ENCODE measurements at regions not wholly inside any gene's neighbourhood (a gene's known extent, or its start where the extent isn't known, plus 50 kb on each side); places are given as distances from the start of the nearest gene placed in this dataset.
A peak's percentile ranks its signal among the peaks of the same experiment; 100 is the strongest.

GRCh38 chr14:95608637-95609235 is 73.9 kb downstream of the GLRX5 start:
- no peaks in the 10 kb centered on the region for H3K9me3 ChIP-seq (ENCODE audit: low read depth, low read length)
- no peaks in the 10 kb centered on the region for H4K20me1 ChIP-seq (ENCODE audit: insufficient read depth, low read length)
- no peaks in the 10 kb centered on the region for H3K79me2 ChIP-seq (ENCODE audit: insufficient read depth, low read length)
- H3K4me2 ChIP-seq (ENCODE audit: insufficient read depth, low read length), result no peak overlapping the region
- TF ChIP-seq CTCF (IDR thresholded peaks at IDR 0.05; ENCODE audit: extremely low read depth, low read depth, low read length), result no peak
- H3K4me1 ChIP-seq (ENCODE audit: insufficient read depth, low read length), result no peaks in the 10 kb centered on the region
- no peak for DNase-seq (ENCODE audit: insufficient read length, low spot score, missing footprints)
- peaks cover 14% of the 10 kb centered on the region for H3K27me3 ChIP-seq (ENCODE audit: insufficient read depth, low read length)
- no peaks in the 10 kb centered on the region for H3K36me3 ChIP-seq (ENCODE audit: insufficient read depth, low read length)
- no peak overlapping the region for H2AFZ ChIP-seq (ENCODE audit: low read length)
- no peak overlapping the region for H3K27ac ChIP-seq (ENCODE audit: low read depth, low read length)
- no peak overlapping the region for H3K4me3 ChIP-seq (ENCODE audit: insufficient read depth, low read length)

GRCh38 chr14:95609398-95609990 is 74.6 kb downstream of the GLRX5 start:
- Histone ChIP-seq H3K27ac (ENCODE audit: low read depth, low read length) (no peak overlapping the region), H3K36me3 (ENCODE audit: insufficient read depth, low read length) (no peaks in the 10 kb centered on the region), H3K4me1 (ENCODE audit: insufficient read depth, low read length) (no peaks in the 10 kb centered on the region), H3K27me3 (ENCODE audit: insufficient read depth, low read length) (peaks cover 16% of the 10 kb centered on the region), H4K20me1 (ENCODE audit: insufficient read depth, low read length) (no peaks in the 10 kb centered on the region), H2AFZ (ENCODE audit: low read length) (no peak overlapping the region), H3K9me3 (ENCODE audit: low read depth, low read length) (no peaks in the 10 kb centered on the region), H3K4me3 (ENCODE audit: insufficient read depth, low read length) (no peak overlapping the region), H3K4me2 (ENCODE audit: insufficient read depth, low read length) (no peak overlapping the region), H3K79me2 (ENCODE audit: insufficient read depth, low read length) (no peaks in the 10 kb centered on the region)
- peak; percentile 62 for TF ChIP-seq CTCF (IDR thresholded peaks at IDR 0.05; ENCODE audit: extremely low read depth, low read depth, low read length)
- DNase-seq (ENCODE audit: insufficient read length, low spot score, missing footprints), result peak; percentile 38

- Histone ChIP-seq H3K4me1 (ENCODE audit: insufficient read depth, low read length) (no peaks in the 10 kb centered on the region), H2AFZ (ENCODE audit: low read length) (no peak overlapping the region), H3K27ac (ENCODE audit: low read depth, low read length) (no peak overlapping the region), H3K79me2 (ENCODE audit: insufficient read depth, low read length) (no peaks in the 10 kb centered on the region), H3K4me2 (ENCODE audit: insufficient read depth, low read length) (no peak overlapping the region), H4K20me1 (ENCODE audit: insufficient read depth, low read length) (no peaks in the 10 kb centered on the region), H3K36me3 (ENCODE audit: insufficient read depth, low read length) (no peaks in the 10 kb centered on the region), H3K4me3 (ENCODE audit: insufficient read depth, low read length) (no peak overlapping the region), H3K27me3 (ENCODE audit: insufficient read depth, low read length) (peaks cover 13% of the 10 kb centered on the region), H3K9me3 (ENCODE audit: low read depth, low read length) (no peaks in the 10 kb centered on the region)
- TF ChIP-seq CTCF (IDR thresholded peaks at IDR 0.05; ENCODE audit: extremely low read depth, low read depth, low read length), result no peak
- DNase-seq (ENCODE audit: insufficient read length, low spot score, missing footprints), result no peak
Observed at GRCh38 chr14:95611293-95611880, 74.8 kb upstream of the TCL1B start.

GRCh38 chr14:95614349-95614748 is 71.9 kb upstream of the TCL1B start:
- Histone ChIP-seq H2AFZ (ENCODE audit: low read length) (no peak overlapping the region), H3K79me2 (ENCODE audit: insufficient read depth, low read length) (no peaks in the 10 kb centered on the region), H3K4me2 (ENCODE audit: insufficient read depth, low read length) (no peak overlapping the region), H3K27me3 (ENCODE audit: insufficient read depth, low read length) (peaks cover 13% of the 10 kb centered on the region), H3K9me3 (ENCODE audit: low read depth, low read length) (no peaks in the 10 kb centered on the region), H3K4me1 (ENCODE audit: insufficient read depth, low read length) (no peaks in the 10 kb centered on the region), H3K27ac (ENCODE audit: low read depth, low read length) (no peak overlapping the region), H4K20me1 (ENCODE audit: insufficient read depth, low read length) (no peaks in the 10 kb centered on the region), H3K36me3 (ENCODE audit: insufficient read depth, low read length) (no peaks in the 10 kb centered on the region), H3K4me3 (ENCODE audit: insufficient read depth, low read length) (no peak overlapping the region)
- DNase-seq (ENCODE audit: insufficient read length, low spot score, missing footprints), result no peak
- no peak for TF ChIP-seq CTCF (IDR thresholded peaks at IDR 0.05; ENCODE audit: extremely low read depth, low read depth, low read length)
